ENCODE measurements at regions not wholly inside any gene's neighbourhood (a gene's known extent, or its start where the extent isn't known, plus 50 kb on each side); places are given as distances from the start of the nearest gene placed in this dataset.

DNA sequence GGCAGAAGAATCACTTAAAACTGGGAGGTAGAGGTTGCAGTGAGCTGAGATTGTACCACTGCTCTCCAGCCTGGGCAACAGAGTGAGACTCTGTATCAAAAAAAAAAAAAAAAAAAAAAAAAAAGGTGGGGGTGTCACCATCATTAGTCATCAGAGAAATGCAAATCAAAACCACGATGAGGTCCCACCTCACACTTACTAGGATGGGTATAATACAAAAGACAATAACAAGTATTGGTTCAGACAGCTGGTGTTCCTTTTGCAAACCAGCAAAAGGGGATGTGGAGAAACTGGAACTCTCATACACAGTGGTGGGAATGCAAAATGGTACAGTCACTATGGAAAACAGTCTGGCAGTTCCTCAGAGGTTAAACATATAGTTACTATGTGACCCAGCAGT lies 78.7 kb upstream of the TSC22D2 start:
- WGBS, 2 donors (ENCODE audit: low coverage in 1 of 2), result 86 to 88% methylated on average over 1 of the region's 1 CpG
- TF ChIP-seq EP300 (IDR thresholded peaks at IDR 0.05) (no peak), POLR2AphosphoS5 (IDR thresholded peaks at IDR 0.05) (no peak), POLR2A (IDR thresholded peaks at IDR 0.05) (no peak)
- TF ChIP-seq, protein P1, sequence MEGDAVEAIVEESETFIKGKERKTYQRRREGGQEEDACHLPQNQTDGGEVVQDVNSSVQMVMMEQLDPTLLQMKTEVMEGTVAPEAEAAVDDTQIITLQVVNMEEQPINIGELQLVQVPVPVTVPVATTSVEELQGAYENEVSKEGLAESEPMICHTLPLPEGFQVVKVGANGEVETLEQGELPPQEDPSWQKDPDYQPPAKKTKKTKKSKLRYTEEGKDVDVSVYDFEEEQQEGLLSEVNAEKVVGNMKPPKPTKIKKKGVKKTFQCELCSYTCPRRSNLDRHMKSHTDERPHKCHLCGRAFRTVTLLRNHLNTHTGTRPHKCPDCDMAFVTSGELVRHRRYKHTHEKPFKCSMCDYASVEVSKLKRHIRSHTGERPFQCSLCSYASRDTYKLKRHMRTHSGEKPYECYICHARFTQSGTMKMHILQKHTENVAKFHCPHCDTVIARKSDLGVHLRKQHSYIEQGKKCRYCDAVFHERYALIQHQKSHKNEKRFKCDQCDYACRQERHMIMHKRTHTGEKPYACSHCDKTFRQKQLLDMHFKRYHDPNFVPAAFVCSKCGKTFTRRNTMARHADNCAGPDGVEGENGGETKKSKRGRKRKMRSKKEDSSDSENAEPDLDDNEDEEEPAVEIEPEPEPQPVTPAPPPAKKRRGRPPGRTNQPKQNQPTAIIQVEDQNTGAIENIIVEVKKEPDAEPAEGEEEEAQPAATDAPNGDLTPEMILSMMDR (IDR thresholded peaks at IDR 0.05), result no peak

DNA sequence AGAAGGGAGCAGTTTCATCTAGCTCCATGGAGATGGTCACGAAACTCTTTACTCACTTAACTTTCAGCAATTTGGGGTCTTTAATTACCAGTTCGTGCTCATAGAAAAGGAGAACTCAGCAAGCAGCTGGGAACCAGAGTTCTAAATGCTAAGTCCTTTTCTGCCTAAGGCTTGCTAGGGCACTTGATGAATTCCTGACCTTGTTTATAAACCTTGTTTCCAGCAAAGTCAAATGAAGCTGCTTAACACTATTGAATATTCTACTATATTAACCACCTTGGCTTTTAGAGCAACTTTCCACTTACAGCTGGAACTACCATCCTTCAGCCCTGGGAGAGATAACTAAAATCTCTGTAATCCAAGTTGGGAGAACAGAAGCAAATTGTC lies 79.5 kb upstream of the TSC22D2 start:
- H3K9me3 ChIP-seq, result no peaks in the 10 kb centered on the region
- 79% methylated on average over 2 of the region's 2 CpGs; no CpG with 5 or more reads in 1 of the 2 donors for WGBS, 2 donors (ENCODE audit: low coverage in 1 of 2)
- no peak for ATAC-seq
- H3K27me3 ChIP-seq, result no peaks in the 10 kb centered on the region
- H3K4me1 ChIP-seq, result peaks cover 0 to 8% (median 0%) of the 10 kb centered on the region in 3 donors
- no peaks in the 10 kb centered on the region for H3K36me3 ChIP-seq
- H3K27ac ChIP-seq, result no peak overlapping the region
- no peak for TF ChIP-seq EP300 (IDR thresholded peaks at IDR 0.05)
- TF ChIP-seq, protein P1 (IDR thresholded peaks at IDR 0.05), result no peak
- no peak for TF ChIP-seq POLR2A (IDR thresholded peaks at IDR 0.05)
- TF ChIP-seq POLR2AphosphoS5 (IDR thresholded peaks at IDR 0.05), result no peak
- H3K4me3 ChIP-seq, result no peak overlapping the region

More for the DNA sequence above, 78.7 kb upstream of the TSC22D2 start:
- Histone ChIP-seq H3K9me3 (no peaks in the 10 kb centered on the region), H3K27me3 (no peaks in the 10 kb centered on the region), H3K36me3 (no peaks in the 10 kb centered on the region), H3K4me3 (no peak overlapping the region), H3K27ac (no peak overlapping the region), H3K4me1 (peaks cover 0 to 8% (median 0%) of the 10 kb centered on the region in 3 donors)
- ATAC-seq, result no peak

DNA sequence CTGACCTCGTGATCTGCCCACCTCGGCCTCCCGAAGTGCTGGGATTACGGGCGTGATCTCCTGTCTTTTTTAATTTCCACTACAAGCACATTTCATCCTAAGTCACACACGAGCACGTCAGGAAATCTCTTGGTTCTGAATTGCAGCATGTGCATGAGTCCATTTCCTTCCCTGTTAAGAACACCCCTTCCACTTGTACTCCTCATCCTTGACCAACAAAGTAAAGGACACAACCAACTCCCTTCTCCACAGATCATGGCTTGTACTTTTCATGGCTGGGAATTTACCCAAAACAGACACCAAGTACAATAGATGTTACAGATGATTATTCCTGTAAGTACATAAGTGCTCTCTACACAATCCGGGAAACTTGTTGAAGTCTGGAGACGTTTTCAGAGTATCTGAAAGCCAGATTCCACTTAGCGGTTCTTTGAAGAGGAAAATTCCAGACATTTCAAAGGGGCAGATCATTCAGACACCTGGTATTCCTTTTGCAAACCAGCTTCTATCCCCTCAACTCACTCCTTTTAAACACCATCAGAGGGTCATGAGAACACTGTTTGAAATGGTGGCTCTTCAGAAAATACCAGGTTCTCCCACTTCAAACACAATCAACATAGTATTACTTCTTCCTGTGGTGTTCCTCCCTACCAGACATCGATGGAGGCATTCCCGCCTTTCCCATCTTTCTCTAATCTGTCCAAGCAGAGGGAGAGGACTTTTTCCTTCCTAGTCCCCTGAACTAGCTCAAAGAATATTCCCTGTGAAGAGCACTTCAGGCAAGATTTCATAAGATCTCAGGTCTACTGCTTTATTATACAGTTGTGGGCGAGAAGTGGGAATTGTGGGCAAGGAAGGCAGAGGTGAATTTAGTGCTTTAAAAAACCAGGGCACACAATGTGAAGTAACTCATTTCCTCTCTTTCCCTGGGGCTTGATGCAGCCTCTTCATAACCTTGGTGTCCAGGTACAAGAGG lies 80.1 kb upstream of the TSC22D2 start:
- H3K36me3 ChIP-seq, result no peaks in the 10 kb centered on the region
- H3K9me3 ChIP-seq, result no peaks in the 10 kb centered on the region
- peaks cover 0 to 8% (median 0%) of the 10 kb centered on the region in 3 donors for H3K4me1 ChIP-seq
- ATAC-seq, result no peak
- no peak overlapping the region for H3K4me3 ChIP-seq
- WGBS, 2 donors (ENCODE audit: low coverage in 1 of 2), result 92 to 95% methylated on average over 7 to 12 of the region's 13 CpGs
- H3K27me3 ChIP-seq, result no peaks in the 10 kb centered on the region
- TF ChIP-seq POLR2A (IDR thresholded peaks at IDR 0.05) (no peak), POLR2AphosphoS5 (IDR thresholded peaks at IDR 0.05) (no peak), EP300 (IDR thresholded peaks at IDR 0.05) (no peak)
- TF ChIP-seq, protein P1 (IDR thresholded peaks at IDR 0.05), result no peak
- no peak overlapping the region for H3K27ac ChIP-seq

DNA sequence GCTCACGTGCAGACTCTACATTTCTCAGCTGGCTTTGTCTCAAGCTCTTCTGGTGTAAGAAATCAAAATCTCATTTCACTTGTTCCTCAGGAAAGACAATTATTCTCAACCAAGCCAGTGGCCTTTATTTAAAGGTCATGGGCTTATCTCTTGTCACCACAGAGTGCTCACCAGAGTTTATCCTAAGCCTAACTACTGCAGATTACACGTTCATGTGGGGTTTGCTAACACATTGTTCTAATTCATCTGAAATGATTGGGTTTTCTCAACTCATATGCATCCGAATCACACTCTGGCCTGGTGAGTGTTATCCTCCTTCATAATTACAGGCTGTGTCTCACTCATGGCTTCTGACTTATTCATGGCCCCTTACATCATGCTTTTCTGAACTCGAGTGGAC lies 83.3 kb upstream of the TSC22D2 start:
- no peak overlapping the region for H3K4me3 ChIP-seq
- no peak for ATAC-seq
- 64 to 70% methylated on average over 4 of the region's 4 CpGs for WGBS, 2 donors (ENCODE audit: low coverage in 1 of 2)

DNA sequence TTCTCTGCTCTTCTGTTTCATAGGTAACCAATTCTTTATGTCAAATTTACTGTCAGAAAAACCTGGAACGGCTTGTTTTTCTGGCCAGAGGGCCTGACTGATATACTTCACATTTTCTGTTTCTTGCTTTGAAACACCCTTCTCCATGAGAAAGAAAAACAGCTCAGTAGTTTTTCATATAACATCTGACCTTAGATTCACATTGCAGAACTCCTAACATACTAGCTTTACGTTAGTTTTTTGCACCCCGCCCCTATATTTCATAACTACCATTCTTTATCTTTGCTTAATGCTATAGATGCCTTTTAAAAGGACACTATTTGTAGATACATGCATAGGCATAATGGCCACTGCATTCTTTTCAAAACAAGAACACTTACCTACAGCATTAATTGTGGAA lies 83.9 kb upstream of the TSC22D2 start:
- H3K36me3 ChIP-seq, result no peaks in the 10 kb centered on the region
- ATAC-seq, result no peak
- TF ChIP-seq POLR2AphosphoS5 (IDR thresholded peaks at IDR 0.05), result no peak
- TF ChIP-seq, protein P1 (IDR thresholded peaks at IDR 0.05), result no peak
- TF ChIP-seq EP300 (IDR thresholded peaks at IDR 0.05), result no peak
- TF ChIP-seq POLR2A (IDR thresholded peaks at IDR 0.05), result no peak
- H3K9me3 ChIP-seq, result no peaks in the 10 kb centered on the region
- peaks cover 0 to 8% (median 0%) of the 10 kb centered on the region in 3 donors for H3K4me1 ChIP-seq
- H3K4me3 ChIP-seq, result no peak overlapping the region
- no peaks in the 10 kb centered on the region for H3K27me3 ChIP-seq
- WGBS, 2 donors (ENCODE audit: low coverage in 1 of 2), result 53 to 100% methylated on average over 2 of the region's 3 CpGs
- H3K27ac ChIP-seq, result no peak overlapping the region

More for the DNA sequence above, 83.3 kb upstream of the TSC22D2 start:
- H3K36me3 ChIP-seq, result no peaks in the 10 kb centered on the region
- no peaks in the 10 kb centered on the region for H3K9me3 ChIP-seq
- H3K4me1 ChIP-seq, result peaks cover 0 to 8% (median 0%) of the 10 kb centered on the region in 3 donors
- no peaks in the 10 kb centered on the region for H3K27me3 ChIP-seq
- H3K27ac ChIP-seq, result no peak overlapping the region
- no peak for TF ChIP-seq EP300 (IDR thresholded peaks at IDR 0.05)

Measured in gastroesophageal sphincter (tissue), 4 donors.